SIG-M5 treated with dmso at 0.1 percent for 504 hours (cell line): ENCODE measurements at regions not wholly inside any gene's neighbourhood (a gene's known extent, or its start where the extent isn't known, plus 50 kb on each side); places are given as distances from the start of the nearest gene placed in this dataset.

ENCODE experiments used
- DNase-seq: peaks from one replicate; lab custom pipeline; 2025; ENCODE audit not compliant: unreplicated experiment; lab: John Stamatoyannopoulos, UW

DNA sequence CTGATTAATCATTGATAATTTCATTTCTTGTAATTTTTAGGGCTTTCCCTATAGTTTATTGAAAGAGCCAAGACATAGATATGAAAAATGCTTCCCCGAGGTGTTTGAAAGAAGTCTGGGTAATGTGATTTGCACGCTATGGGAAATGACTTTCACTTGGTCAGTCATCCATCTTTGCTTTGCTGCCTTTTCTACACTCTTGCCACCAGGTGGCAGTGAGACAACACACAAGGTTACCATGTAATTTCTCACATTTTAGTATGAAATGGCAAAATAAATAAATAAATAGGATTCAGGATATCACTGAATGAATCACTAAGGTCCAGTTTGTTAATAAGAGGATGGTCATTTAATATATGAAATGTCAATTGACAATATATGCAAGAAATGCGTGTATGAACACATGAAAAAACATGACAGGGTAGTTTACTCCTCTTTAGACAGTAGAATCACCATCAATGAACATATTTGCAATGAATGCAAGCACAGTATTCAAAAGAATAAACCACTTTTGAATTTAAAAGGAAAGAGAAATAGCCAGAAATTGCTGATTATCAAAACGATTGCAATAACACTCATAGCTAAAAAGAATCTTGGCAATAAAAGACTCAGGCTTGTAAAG lies 52.2 kb upstream of the KCNH7 start:
- peak; percentile 40 for DNase-seq

DNA sequence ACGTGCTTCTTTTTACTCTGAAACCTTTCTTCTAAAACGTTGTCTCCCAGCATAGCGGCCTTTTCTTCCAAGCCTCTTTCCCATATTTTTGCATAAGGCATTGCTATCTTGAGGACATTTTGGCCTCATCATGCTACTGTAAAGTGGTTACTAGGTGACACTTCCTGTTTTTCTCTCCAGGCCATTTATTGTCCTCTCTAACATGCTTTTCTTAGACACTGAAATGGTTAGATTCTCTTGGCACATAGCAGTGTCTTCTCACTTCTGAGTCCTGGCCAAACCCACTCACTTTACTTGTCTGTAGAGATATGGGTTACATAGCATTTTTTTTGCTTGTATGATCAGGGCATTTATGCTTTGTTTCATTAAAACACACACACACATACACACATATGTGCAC lies 50.1 kb upstream of the KCNH7 start:
- no peak for DNase-seq
